ENCODE measurements at regions not wholly inside any gene's neighbourhood (a gene's known extent, or its start where the extent isn't known, plus 50 kb on each side); places are given as distances from the start of the nearest gene placed in this dataset.
"Not testable (repeated sequence)": the region's sequence is repeated elsewhere in the genome, so short reads cannot be mapped to it uniquely, and the experiment has no call there.

DNA sequence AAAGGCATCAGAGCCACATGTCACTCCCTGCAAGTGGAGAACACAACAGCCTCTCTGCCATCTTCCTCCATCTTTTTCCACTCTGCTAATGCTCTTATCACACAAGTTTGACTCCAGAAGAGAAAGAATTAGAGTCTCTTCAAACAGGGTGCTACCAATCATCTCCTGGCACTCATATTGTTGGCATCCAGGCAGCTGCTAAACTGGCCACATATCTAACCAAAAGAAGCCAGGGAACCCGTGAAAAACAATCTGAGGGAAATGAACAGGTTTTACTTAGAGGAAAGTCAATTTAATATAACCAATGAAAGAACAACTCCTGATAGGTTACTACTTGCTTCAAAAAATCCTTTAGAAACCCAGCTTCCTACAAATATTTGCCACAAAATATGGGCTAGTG is 117.2 kb downstream of the SLC25A46 start:
- in situ Hi-C loops (cut with HindIII; ENCODE audit: low sequenced_read_pairs) = no loop called here
- DNase-seq (ENCODE audit: low spot score) = no peak

DNA sequence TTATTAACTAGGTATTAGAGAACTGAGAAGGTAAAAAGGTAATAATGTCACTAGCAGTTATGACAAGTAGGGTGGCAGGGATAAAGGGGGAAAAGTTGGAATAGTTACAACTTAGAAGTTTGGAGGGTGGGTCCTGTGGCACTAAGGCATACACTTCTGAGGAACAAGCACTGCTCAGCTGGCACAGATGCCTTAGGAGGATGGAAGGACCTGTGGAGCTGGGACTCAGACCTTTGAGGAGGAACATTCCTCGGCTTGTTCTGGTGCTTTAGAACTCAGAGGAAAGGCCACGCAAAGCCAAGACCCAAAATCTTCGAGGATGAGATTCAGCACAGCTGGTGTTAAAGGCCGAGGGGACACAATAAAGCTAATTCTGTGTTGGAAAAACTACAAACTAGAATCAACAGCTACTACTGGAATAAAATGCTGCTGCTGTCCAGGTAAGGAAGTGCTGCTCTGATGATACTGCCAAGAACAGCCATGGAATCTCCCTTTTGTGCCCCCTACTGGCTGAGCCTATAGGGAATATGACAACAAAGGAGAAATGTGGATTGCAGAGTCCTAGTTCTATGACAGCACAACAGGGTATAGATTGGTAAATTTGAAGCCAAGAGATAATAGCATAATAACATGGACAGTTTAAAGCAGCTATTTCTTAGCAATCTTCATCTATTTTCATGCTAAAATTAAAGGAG is 126.7 kb downstream of the SLC25A46 start:
- in situ Hi-C loops (cut with HindIII; ENCODE audit: low sequenced_read_pairs) = no loop called here
- DNase-seq (ENCODE audit: low spot score) = peak; percentile 3

- in situ Hi-C loops (cut with HindIII; ENCODE audit: low sequenced_read_pairs) = no loop called here
- DNase-seq (ENCODE audit: low spot score) = no peak
Measured at GRCh38 chr5:110869927-110870326, 131.1 kb downstream of the SLC25A46 start.

DNA sequence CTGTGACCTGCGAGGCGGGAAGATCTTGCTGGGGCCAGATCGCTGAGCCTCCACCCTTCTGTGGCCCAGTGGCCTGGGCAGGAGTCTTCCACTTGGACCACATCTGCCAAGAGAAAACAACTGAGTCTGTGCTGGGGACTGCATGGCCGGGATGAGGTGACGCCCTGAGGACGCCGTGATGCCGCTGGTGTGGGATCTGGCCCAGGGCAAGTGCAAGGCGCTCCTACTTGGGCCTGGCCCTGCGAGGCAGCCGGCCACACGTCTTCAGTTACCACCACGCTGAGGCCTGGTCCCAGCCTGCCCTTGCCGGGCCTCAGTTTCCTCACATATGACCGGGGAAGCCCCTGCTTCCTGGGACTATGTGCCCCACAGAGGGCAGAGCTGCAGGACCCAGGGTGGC is 133.4 kb downstream of the SLC25A46 start:
- DNase-seq (ENCODE audit: low spot score) = no peak
- in situ Hi-C loops (cut with HindIII; ENCODE audit: low sequenced_read_pairs) = no loop called here

DNA sequence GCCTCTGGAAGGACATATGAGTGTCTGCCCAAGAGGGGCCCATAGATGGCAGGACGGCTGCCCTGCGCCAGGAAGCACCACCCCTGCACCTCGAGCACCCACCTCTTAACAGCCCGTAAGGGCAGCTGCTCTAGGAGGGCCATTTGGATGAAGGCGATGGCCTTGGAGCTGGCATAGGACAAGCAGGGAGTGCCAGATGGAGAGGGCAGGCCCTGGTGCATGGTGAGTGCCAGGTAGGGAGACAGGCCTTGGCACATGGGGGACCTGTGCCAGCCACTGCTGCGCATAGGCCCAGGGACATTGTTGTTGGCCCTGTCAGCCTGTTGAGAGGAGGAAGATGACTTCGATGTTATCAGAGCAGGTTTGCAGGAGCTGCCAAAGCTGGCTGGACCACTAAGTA is 134.2 kb downstream of the SLC25A46 start:
- no peak for DNase-seq (ENCODE audit: low spot score)
- in situ Hi-C loops (cut with HindIII; ENCODE audit: low sequenced_read_pairs) = no loop called here

DNA sequence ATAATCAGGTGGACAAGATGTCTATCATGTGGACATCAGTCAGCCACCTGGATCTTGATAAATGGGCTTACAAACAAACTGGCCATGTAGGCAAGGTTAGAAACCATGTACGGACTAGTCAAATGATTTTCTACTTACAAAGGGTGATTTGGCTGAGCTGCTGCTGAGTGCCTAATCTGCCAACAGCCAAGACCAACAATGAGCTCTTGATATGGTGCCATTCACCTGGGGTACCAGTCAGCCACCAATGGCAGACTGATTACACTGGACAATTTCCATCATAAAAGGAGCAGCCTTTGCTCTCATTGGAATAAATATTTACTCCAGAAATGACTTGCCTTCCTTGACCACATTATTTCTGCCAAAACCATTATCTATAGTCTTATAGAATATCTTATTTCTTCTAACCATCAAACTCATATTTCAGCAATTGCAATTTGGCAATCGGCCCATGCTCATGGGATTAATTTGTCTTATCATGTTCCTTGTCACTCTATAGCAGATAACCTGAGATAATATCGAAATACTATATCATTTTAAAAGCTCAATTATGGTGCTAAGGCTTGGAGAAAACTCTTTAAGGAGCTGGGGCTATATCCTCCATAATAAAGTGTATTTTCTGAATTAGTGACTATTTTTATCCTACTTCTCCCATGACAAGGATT is 135.1 kb downstream of the SLC25A46 start:
- DNase-seq (ENCODE audit: low spot score) = no peak
- in situ Hi-C loops (cut with HindIII; ENCODE audit: low sequenced_read_pairs) = no loop called here

DNA sequence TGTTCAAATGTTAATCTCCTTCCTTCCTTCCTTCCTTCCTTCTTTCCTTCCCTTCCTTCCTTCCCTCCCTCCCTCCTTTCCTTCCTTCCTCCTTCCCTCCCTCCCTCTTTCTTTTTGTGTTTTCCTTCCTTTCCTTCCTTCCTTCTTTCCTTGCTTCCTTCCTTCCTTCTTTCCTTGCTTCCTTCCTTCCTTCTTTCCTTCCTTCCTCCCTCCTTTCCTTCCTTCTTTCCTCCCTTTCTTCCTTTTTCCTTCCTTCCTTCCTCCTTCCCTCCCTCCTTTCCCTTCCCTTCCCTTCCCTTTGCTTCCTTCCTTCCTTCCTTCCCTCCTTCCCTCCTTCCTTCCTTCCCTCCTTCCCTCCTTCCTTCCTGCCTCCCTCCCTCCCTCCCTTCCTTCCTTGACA is 136.3 kb downstream of the SLC25A46 start:
- in situ Hi-C loops (cut with HindIII; ENCODE audit: low sequenced_read_pairs); DNase-seq (ENCODE audit: low spot score): not testable (repeated sequence)

DNA sequence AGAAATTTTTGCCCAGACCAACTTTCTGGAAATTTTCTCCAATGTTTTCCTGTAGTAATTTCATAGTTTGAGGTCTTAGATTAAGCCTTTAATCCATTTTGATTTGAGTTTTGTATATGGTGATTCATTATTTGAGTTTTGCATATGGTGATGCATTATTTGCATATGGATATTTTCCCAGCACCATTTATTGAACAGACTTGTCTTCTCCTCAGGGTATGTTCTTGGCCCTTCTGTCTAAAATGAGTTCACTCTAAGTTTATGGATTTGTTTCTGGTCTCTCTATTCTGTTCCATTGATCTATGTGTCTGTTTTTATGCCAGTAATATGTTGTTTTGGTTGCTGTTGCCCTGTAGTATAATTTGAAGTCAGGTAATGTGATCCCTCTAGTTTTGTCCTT is 139.3 kb downstream of the SLC25A46 start:
- DNase-seq (ENCODE audit: low spot score) = no peak
- in situ Hi-C loops (cut with HindIII; ENCODE audit: low sequenced_read_pairs) = no loop called here

DNA sequence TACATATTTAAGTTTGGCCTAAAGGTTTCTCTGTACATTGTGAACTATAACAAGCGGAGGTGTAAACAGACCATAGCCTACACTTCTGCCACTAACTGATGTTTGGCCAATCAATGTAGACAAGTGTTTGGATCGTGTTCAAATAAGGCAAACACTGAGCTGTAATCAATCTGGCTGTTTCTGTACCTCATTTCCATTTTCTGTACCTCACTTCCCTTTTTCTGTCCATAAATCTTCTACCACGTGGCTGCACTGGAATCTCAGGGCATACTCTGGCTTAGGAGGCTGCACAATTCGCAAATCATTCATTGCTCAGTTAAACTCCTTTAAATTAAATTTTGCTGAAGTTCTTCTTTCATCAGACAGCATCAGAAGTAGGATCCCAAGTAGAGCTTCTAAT is 140.9 kb downstream of the SLC25A46 start:
- DNase-seq (ENCODE audit: low spot score) = no peak
- in situ Hi-C loops (cut with HindIII; ENCODE audit: low sequenced_read_pairs) = no loop called here

DNA sequence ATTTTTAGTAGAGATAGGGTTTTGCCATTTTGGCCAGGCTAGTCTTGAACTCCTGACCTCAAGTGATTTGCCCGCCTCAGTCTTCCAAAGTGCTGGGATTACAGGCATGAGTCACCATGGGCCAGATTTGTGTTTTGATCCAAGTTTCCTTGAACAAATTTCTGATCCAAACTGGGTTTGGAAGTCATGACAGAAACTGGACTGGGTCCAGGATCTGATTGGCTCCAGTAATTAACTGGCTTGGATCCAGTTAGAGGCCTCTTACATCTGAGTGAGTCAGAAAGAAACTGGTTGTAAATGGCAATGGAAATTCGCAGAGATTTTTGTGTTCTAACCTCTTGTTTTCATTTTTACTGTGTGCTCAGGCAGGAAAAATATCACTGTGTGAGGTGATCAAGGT is 141.6 kb downstream of the SLC25A46 start:
- in situ Hi-C loops (cut with HindIII; ENCODE audit: low sequenced_read_pairs) = no loop called here
- DNase-seq (ENCODE audit: low spot score) = peak; percentile 13

DNA sequence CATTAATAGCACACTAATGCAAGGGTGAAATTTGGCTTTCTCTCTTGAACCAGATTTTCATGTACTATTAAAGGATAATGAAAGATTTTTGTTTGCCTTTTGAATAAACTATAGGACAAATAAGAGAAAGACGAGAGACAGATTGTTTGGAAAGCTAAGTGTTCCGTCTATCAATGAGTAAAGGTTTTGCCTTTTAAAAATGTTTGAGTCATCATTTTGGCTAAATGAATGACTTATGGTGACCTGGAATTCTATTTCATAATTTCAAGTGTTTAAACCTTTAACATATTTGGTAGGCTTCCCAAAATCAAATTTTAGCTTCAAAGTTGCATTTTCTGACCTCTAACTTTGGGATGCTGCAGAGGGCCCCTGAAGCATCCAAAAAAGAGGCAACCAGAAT is 145.2 kb downstream of the SLC25A46 start:
- DNase-seq (ENCODE audit: low spot score) = no peak
- in situ Hi-C loops (cut with HindIII; ENCODE audit: low sequenced_read_pairs) = no loop called here

GRCh38 chr5:110887170-110887569 is 148.4 kb downstream of the SLC25A46 start:
- in situ Hi-C loops (cut with HindIII; ENCODE audit: low sequenced_read_pairs); DNase-seq (ENCODE audit: low spot score): not testable (repeated sequence)

- DNase-seq (ENCODE audit: low spot score); in situ Hi-C loops (cut with HindIII; ENCODE audit: low sequenced_read_pairs): not testable (repeated sequence)
Measured at GRCh38 chr5:110893854-110894483, 155.2 kb downstream of the SLC25A46 start.

DNA sequence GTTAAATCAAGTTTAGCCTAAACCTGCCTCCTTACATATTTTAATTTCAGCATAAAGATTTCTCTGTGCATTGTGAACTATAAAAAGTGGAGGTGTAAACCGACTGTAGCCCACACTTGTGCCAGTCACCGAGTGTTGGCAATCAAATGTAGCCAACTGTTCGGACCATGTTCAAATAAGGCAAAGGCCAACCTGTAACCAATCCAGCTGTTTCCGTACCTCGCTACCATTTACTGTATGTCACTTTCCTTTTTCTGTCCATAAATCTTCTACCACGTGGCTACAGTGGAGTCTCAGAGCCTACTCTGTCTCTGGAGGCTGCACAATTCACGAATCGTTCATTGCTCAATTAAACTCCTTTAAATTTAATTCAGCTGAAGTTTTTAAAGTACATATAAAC is 156.0 kb downstream of the SLC25A46 start:
- DNase-seq (ENCODE audit: low spot score) = no peak
- in situ Hi-C loops (cut with HindIII; ENCODE audit: low sequenced_read_pairs) = no loop called here

- no peak for DNase-seq (ENCODE audit: low spot score)
- in situ Hi-C loops (cut with HindIII; ENCODE audit: low sequenced_read_pairs) = no loop called here
Measured at GRCh38 chr5:110896901-110897300, 158.1 kb downstream of the SLC25A46 start.

DNA sequence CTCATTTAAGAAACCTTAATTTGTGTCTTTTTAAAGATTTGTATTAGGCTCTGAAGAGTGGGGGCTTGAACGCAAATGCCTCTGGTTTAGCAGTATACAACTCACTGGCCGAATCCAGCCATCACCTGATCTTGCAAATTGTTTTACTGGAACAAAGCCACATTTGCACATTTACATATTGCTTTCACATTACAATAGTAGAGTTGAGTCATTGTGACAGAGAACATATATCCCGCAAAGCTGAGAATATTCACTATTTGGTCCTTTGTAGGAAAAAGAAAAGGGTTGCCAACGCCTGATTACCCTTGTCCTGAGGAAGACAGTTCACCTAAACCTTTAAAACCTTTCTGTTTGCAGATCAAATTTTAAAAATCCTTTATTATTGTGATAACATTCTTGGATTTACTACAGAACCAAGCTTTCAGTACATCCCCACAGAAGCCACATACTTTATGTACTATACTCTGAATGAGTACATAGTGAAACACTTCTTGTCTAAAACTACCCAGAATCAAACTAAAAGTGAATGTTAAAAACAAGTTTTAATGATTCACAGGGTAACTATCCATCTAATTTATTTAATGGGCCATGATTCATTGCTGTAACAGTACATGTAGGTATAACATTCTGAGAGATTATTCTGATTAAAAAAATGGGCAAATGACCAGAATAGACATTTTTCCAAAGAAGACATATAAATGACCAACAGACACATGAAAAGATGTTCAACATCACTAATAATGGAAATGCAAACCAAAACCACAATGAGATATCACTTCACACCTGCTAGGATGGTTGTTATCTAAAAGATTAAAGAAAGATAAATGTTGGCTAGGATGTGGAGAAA is 161.0 kb downstream of the SLC25A46 start:
- DNase-seq (ENCODE audit: low spot score) = no peak
- in situ Hi-C loops (cut with HindIII; ENCODE audit: low sequenced_read_pairs) = no loop called here

GRCh38 chr5:110900829-110901228 is 162.0 kb downstream of the SLC25A46 start:
- in situ Hi-C loops (cut with HindIII; ENCODE audit: low sequenced_read_pairs) = no loop called here
- no peak for DNase-seq (ENCODE audit: low spot score)

- DNase-seq (ENCODE audit: low spot score) = no peak
- in situ Hi-C loops (cut with HindIII; ENCODE audit: low sequenced_read_pairs) = no loop called here
Measured at GRCh38 chr5:110903966-110904365, 165.2 kb downstream of the SLC25A46 start.

DNA sequence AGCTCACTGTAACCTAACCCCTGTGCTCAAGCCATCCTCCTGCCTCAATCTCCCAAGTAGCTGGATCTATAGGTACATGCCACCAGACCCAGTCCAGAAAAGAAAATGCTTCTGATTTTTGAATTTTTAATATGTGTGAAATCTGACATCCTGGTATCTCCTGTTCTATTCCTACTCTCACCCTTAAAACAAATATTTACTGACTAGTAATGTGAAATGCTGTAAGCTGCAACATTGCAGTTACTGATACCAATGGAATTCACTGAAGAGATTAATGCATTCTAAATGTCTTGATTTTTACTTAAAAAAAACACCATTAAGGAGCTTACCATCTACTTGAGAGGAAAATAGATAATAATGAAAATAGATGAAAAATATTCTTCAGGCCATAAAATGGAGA is 162.7 kb upstream of the TSLP start:
- no peak for DNase-seq (ENCODE audit: low spot score)
- in situ Hi-C loops (cut with HindIII; ENCODE audit: low sequenced_read_pairs) = no loop called here

GRCh38 chr5:110909415-110909814 is 162.1 kb upstream of the TSLP start:
- in situ Hi-C loops (cut with HindIII; ENCODE audit: low sequenced_read_pairs) = no loop called here
- no peak for DNase-seq (ENCODE audit: low spot score)
